ENCODE measurements at regions not wholly inside any gene's neighbourhood (a gene's known extent, or its start where the extent isn't known, plus 50 kb on each side); places are given as distances from the start of the nearest gene placed in this dataset.

GRCh38 chr4:58050439-58050838 lies 940.3 kb upstream of the IGFBP7 start:
- Histone ChIP-seq H3K4me1 (ENCODE audit: control insufficient read depth, insufficient read depth, low read length) (no peaks in the 10 kb centered on the region), H3K9me3 (ENCODE audit: control insufficient read depth, insufficient read depth, low read depth, low read length) (no peaks in the 10 kb centered on the region), H3K36me3 (ENCODE audit: control insufficient read depth in 2 of 2, insufficient read depth in 1 of 2, low read length in 2 of 2) (no peaks in the 10 kb centered on the region), H3K27ac (ENCODE audit: extremely low read depth, low read depth, low read length) (no peak overlapping the region), H3K4me3 (ENCODE audit: low read depth, low read length) (no peak overlapping the region)
- TF ChIP-seq ZNF513 (tag by site-specific recombination; IDR thresholded peaks at IDR 0.05) (no peak), PATZ1 (tag by site-specific recombination; IDR thresholded peaks at IDR 0.05) (no peak), HOXD13 (CRISPR knock-in tag; IDR thresholded peaks at IDR 0.05; ENCODE audit: borderline replicate concordance) (no peak), KLF1 (tag by site-specific recombination; IDR thresholded peaks at IDR 0.05) (no peak), ZNF16 (tag by site-specific recombination; IDR thresholded peaks at IDR 0.05; ENCODE audit: low read depth) (no peak), ZNF670 (tag by site-specific recombination; IDR thresholded peaks at IDR 0.05; ENCODE audit: low read depth) (no peak)
- POLR2A ChIA-PET: no interaction called here
- CTCF ChIA-PET: interaction anchor here (0.7 kb wide), 1 partner anchor 22 kb away, joined by 3 read pairs; no protein-coding TSS in a partner anchor

- Histone ChIP-seq H3K4me1 (ENCODE audit: control insufficient read depth, insufficient read depth, low read length) (no peaks in the 10 kb centered on the region), H3K9me3 (ENCODE audit: control insufficient read depth, insufficient read depth, low read depth, low read length) (no peaks in the 10 kb centered on the region), H3K36me3 (ENCODE audit: control insufficient read depth in 2 of 2, insufficient read depth in 1 of 2, low read length in 2 of 2) (no peaks in the 10 kb centered on the region), H3K27ac (ENCODE audit: extremely low read depth, low read depth, low read length) (no peak overlapping the region), H3K4me3 (ENCODE audit: low read depth, low read length) (no peak overlapping the region)
- ChIA-PET CTCF (no interaction called here), POLR2A (no interaction called here)
- no peak for TF ChIP-seq ZNF280C (tag by site-specific recombination; IDR thresholded peaks at IDR 0.05)
- no peak for TF ChIP-seq GLIS2 (tag by site-specific recombination; IDR thresholded peaks at IDR 0.05)
- no peak for TF ChIP-seq ZNF223 (tag by site-specific recombination; IDR thresholded peaks at IDR 0.05)
- no peak for TF ChIP-seq ZNF433 (tag by site-specific recombination; IDR thresholded peaks at IDR 0.05; ENCODE audit: low read depth)
- TF ChIP-seq ELK4 (IDR thresholded peaks at IDR 0.05; ENCODE audit: borderline replicate concordance, low read depth, low read length): no peak
- TF ChIP-seq ZNF623 (tag by site-specific recombination; IDR thresholded peaks at IDR 0.05): no peak
- TF ChIP-seq KLF1 (tag by site-specific recombination; IDR thresholded peaks at IDR 0.05): no peak
- TF ChIP-seq ZNF157 (tag by site-specific recombination; IDR thresholded peaks at IDR 0.05): no peak
- no peak for TF ChIP-seq ZNF548 (tag by site-specific recombination; IDR thresholded peaks at IDR 0.05)
- no peak for TF ChIP-seq SP2 (tag by site-specific recombination; IDR thresholded peaks at IDR 0.05)
- no peak for TF ChIP-seq ZNF184 (tag by site-specific recombination; IDR thresholded peaks at IDR 0.05)
- TF ChIP-seq ZNF138 (tag by site-specific recombination; IDR thresholded peaks at IDR 0.05; ENCODE audit: borderline replicate concordance): no peak
- no peak for TF ChIP-seq ZNF610 (tag by site-specific recombination; IDR thresholded peaks at IDR 0.05; ENCODE audit: borderline replicate concordance)
- no peak for TF ChIP-seq ZBTB17 (tag by site-specific recombination; IDR thresholded peaks at IDR 0.05)
- no peak for TF ChIP-seq ZNF571 (tag by site-specific recombination; IDR thresholded peaks at IDR 0.05)
Observed at GRCh38 chr4:58048491-58048890, 938.3 kb upstream of the IGFBP7 start.
